ENCODE measurements at regions not wholly inside any gene's neighbourhood (a gene's known extent, or its start where the extent isn't known, plus 50 kb on each side); places are given as distances from the start of the nearest gene placed in this dataset.

DNA sequence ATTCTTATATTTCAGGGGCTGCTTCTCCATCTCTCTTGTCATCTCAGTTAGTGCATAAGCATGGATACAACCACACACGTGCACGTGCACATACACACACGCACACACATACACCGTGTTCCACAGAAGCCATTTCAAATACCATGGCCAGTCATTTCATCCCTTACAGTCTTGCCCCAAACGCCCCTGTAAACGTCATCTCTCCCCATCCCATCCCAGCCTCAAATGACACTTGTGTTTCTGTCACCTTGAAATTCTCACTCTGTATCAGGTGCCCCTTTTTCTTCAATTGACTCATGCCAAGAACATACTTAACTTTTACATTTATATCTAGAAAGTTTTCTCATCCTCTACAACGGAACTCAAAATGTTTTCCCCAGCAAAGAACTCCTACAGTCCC is 220.5 kb downstream of the IRS2 start:
- peaks cover 12% of the 10 kb centered on the region for H3K4me1 Mint-ChIP-seq (ENCODE audit: unreplicated experiment)
- no peak overlapping the region for H3K27ac Mint-ChIP-seq (ENCODE audit: unreplicated experiment)
- no peak for DNase-seq (ENCODE audit: extremely low spot score, unreplicated experiment)
- no peaks in the 10 kb centered on the region for H3K9me3 Mint-ChIP-seq (ENCODE audit: unreplicated experiment)
- H3K27me3 Mint-ChIP-seq (ENCODE audit: unreplicated experiment), result no peaks in the 10 kb centered on the region
- TF ChIP-seq CTCF (IDR thresholded peaks at IDR 0.05), result no peak
- no peak overlapping the region for H3K4me3 Mint-ChIP-seq (ENCODE audit: unreplicated experiment)
- H3K36me3 Mint-ChIP-seq (ENCODE audit: unreplicated experiment), result no peaks in the 10 kb centered on the region

DNA sequence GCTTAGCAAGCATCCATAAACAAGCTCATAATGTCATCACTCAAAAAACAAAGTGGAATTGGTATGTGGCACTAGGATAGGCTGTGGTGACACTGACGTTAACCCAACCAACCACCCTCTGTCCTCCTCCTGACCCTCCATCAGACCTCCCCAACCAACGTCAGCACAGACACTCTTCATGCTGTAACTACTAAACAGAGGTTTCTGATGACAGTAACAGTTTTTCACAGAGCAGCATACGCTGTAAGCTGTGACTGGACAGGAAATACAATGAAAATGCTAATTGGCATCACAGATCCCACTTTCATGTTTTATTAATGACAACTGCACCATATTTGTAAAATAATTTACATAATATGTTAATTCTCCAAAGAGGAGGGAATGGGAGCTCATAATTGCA is 238.0 kb downstream of the IRS2 start:
- no peak for DNase-seq (ENCODE audit: extremely low spot score, unreplicated experiment)
- no peaks in the 10 kb centered on the region for H3K9me3 Mint-ChIP-seq (ENCODE audit: unreplicated experiment)
- H3K36me3 Mint-ChIP-seq (ENCODE audit: unreplicated experiment), result no peaks in the 10 kb centered on the region
- no peaks in the 10 kb centered on the region for H3K27me3 Mint-ChIP-seq (ENCODE audit: unreplicated experiment)
- no peak overlapping the region for H3K4me3 Mint-ChIP-seq (ENCODE audit: unreplicated experiment)
- H3K4me1 Mint-ChIP-seq (ENCODE audit: unreplicated experiment), result peaks cover 22% of the 10 kb centered on the region
- H3K27ac Mint-ChIP-seq (ENCODE audit: unreplicated experiment), result no peak overlapping the region
- no peak for TF ChIP-seq CTCF (IDR thresholded peaks at IDR 0.05)

- Mint-ChIP-seq H3K36me3 (ENCODE audit: unreplicated experiment) (no peaks in the 10 kb centered on the region), H3K4me1 (ENCODE audit: unreplicated experiment) (peaks cover 22% of the 10 kb centered on the region), H3K4me3 (ENCODE audit: unreplicated experiment) (no peak overlapping the region), H3K27me3 (ENCODE audit: unreplicated experiment) (no peaks in the 10 kb centered on the region), H3K27ac (ENCODE audit: unreplicated experiment) (no peak overlapping the region), H3K9me3 (ENCODE audit: unreplicated experiment) (no peaks in the 10 kb centered on the region)
- no peak for TF ChIP-seq CTCF (IDR thresholded peaks at IDR 0.05)
- DNase-seq (ENCODE audit: extremely low spot score, unreplicated experiment), result no peak
Measured at GRCh38 chr13:109547942-109548341, 238.4 kb downstream of the IRS2 start.

GRCh38 chr13:109545931-109546330 is 240.5 kb downstream of the IRS2 start:
- Mint-ChIP-seq H3K9me3 (ENCODE audit: unreplicated experiment) (no peaks in the 10 kb centered on the region), H3K27me3 (ENCODE audit: unreplicated experiment) (no peaks in the 10 kb centered on the region), H3K4me3 (ENCODE audit: unreplicated experiment) (no peak overlapping the region), H3K27ac (ENCODE audit: unreplicated experiment) (no peak overlapping the region), H3K36me3 (ENCODE audit: unreplicated experiment) (no peaks in the 10 kb centered on the region), H3K4me1 (ENCODE audit: unreplicated experiment) (peaks cover 22% of the 10 kb centered on the region)
- TF ChIP-seq CTCF (IDR thresholded peaks at IDR 0.05), result no peak
- DNase-seq (ENCODE audit: extremely low spot score, unreplicated experiment), result no peak

GRCh38 chr13:109541081-109541480 is 245.3 kb downstream of the IRS2 start:
- Mint-ChIP-seq H3K9me3 (ENCODE audit: unreplicated experiment) (no peaks in the 10 kb centered on the region), H3K27ac (ENCODE audit: unreplicated experiment) (no peak overlapping the region), H3K4me1 (ENCODE audit: unreplicated experiment) (peaks cover 23% of the 10 kb centered on the region), H3K36me3 (ENCODE audit: unreplicated experiment) (no peaks in the 10 kb centered on the region), H3K27me3 (ENCODE audit: unreplicated experiment) (no peaks in the 10 kb centered on the region), H3K4me3 (ENCODE audit: unreplicated experiment) (no peak overlapping the region)
- no peak for DNase-seq (ENCODE audit: extremely low spot score, unreplicated experiment)
- TF ChIP-seq CTCF (IDR thresholded peaks at IDR 0.05), result no peak
